ENCODE measurements at regions not wholly inside any gene's neighbourhood (a gene's known extent, or its start where the extent isn't known, plus 50 kb on each side); places are given as distances from the start of the nearest gene placed in this dataset.

DNA sequence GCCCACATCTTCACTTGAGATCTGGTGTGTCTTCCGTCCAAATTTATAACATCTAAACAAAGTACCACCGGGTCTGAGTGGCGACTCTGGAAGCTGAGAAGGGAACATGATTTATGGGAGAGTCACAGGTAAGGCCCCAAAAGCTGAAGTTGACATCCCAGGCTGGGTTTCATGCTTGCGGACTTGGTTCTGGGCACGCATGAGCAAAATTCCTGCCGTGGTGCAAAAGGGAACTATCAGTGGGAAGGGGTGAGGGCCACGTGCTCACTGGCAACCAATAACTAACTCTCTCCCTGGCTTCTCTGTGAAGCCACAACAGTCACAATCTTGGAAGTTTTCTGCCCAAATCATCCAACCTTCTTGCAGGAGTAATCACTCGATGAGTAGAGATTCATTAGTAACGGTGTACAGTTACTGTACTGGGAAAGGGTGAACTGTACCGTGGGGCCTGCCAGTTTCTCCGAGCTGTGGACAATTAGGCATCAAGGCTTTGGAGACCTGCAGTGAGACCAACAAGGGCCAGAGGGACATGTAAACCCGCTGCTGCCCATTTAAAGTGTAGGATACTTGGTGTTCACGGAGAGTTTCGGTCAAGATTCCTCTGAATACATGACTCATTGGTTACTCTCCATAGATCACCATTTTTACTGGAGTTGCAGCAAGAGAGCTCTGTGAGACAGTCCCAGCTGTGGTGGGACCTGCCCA is 69.4 kb upstream of the ASB18 start:
- Histone ChIP-seq H2AFZ (ENCODE audit: insufficient read depth, low read length, poor library complexity) (no peak overlapping the region), H2BK5ac (ENCODE audit: low read depth, low read length, poor library complexity) (no peak overlapping the region), H3K23ac (ENCODE audit: low read length) (no peak overlapping the region), H3K79me1 (ENCODE audit: low read length) (no peaks in the 10 kb centered on the region), H3K4me3 (ENCODE audit: low read depth, low read length) (no peak overlapping the region), H3K14ac (ENCODE audit: low read length) (no peak overlapping the region), H3K79me2 (ENCODE audit: control insufficient read depth, insufficient read depth, low read length, poor library complexity) (no peaks in the 10 kb centered on the region), H3K36me3 (ENCODE audit: control insufficient read depth in 1 of 2, insufficient read depth in 2 of 2, low read length in 2 of 2) (peaks cover 5 to 7% of the 10 kb centered on the region in 2 experiments), H3K4ac (ENCODE audit: low read depth, low read length) (no peak overlapping the region), H2AK5ac (ENCODE audit: low read length) (no peak overlapping the region), H3K27ac (ENCODE audit: low read depth, low read length) (no peak overlapping the region), H4K8ac (ENCODE audit: low read depth, low read length) (no peak overlapping the region), H3K18ac (ENCODE audit: low read length) (no peak overlapping the region), H2BK12ac (ENCODE audit: low read length) (no peak overlapping the region), H3K9me3 (ENCODE audit: insufficient read depth, low read depth, low read length) (peaks cover 3% of the 10 kb centered on the region), H3K4me2 (ENCODE audit: low read length) (no peak overlapping the region), H4K12ac (ENCODE audit: low read depth, low read length) (no peak overlapping the region), H4K91ac (ENCODE audit: low read depth, low read length) (no peak overlapping the region), H2BK120ac (ENCODE audit: insufficient read depth, low read length, poor library complexity) (no peak overlapping the region), H3K9ac (ENCODE audit: low read length) (peak overlapping the region; percentile 60), H3K27me3 (ENCODE audit: insufficient read depth, low read length) (no peaks in the 10 kb centered on the region), H3K4me1 (ENCODE audit: control insufficient read depth in 1 of 2, insufficient read depth in 2 of 2, low read length in 2 of 2) (no peaks in the 10 kb centered on the region)
- no CpG with 5 or more reads among the region's 14 CpGs for WGBS (ENCODE audit: extremely low coverage, insufficient coverage, insufficient read length)
- no peak for DNase-seq

DNA sequence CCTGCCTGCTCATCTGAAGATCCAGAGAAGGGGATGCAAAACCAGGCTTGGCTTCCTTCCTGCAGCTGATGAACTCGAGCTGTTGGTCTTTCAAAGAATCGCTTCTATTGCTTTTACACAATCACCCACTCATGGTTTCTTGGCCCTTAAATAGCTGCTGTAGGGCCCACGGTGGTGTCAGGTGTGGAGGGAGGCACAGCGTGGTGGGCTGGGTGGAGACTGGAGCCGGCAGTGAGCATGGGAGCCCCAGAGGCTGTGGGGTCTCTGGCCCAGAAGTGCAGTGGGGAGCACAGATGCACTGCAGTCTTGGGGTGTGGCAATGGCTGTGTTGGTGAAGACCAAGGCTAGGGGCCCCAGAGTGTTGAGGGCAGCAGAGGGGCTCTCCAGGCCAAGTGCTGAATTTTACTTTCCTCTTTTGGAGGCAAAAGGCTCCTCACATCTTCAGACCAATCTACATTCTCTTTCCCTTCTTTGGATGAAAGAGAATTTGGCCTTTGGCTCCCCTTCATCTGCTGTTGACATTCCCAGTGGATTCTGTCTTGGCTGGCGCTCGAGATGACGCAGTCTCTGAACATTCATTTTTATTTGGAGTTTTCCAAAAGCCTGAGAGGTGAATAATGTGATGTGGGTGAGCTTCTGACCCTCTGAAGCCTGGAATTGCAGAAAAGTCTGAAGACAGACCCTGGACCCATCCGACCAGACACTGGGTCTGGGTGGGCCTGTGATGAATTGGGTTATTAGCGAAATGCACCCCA is 70.1 kb upstream of the ASB18 start:
- Histone ChIP-seq H3K4me3 (ENCODE audit: low read depth, low read length) (no peak overlapping the region), H3K27ac (ENCODE audit: low read depth, low read length) (no peak overlapping the region), H3K14ac (ENCODE audit: low read length) (no peak overlapping the region), H3K18ac (ENCODE audit: low read length) (no peak overlapping the region), H2AFZ (ENCODE audit: insufficient read depth, low read length, poor library complexity) (peak overlapping the region; percentile 32), H3K27me3 (ENCODE audit: insufficient read depth, low read length) (no peaks in the 10 kb centered on the region), H3K4me2 (ENCODE audit: low read length) (no peak overlapping the region), H3K23ac (ENCODE audit: low read length) (no peak overlapping the region), H3K4ac (ENCODE audit: low read depth, low read length) (no peak overlapping the region), H2BK12ac (ENCODE audit: low read length) (no peak overlapping the region), H4K91ac (ENCODE audit: low read depth, low read length) (no peak overlapping the region), H2AK5ac (ENCODE audit: low read length) (no peak overlapping the region), H3K36me3 (ENCODE audit: control insufficient read depth in 1 of 2, insufficient read depth in 2 of 2, low read length in 2 of 2) (peaks cover 5 to 7% of the 10 kb centered on the region in 2 experiments), H4K12ac (ENCODE audit: low read depth, low read length) (peak overlapping the region; percentile 36), H3K4me1 (ENCODE audit: control insufficient read depth in 1 of 2, insufficient read depth in 2 of 2, low read length in 2 of 2) (no peaks in the 10 kb centered on the region), H3K79me1 (ENCODE audit: low read length) (no peaks in the 10 kb centered on the region), H2BK120ac (ENCODE audit: insufficient read depth, low read length, poor library complexity) (no peak overlapping the region), H3K79me2 (ENCODE audit: control insufficient read depth, insufficient read depth, low read length, poor library complexity) (no peaks in the 10 kb centered on the region), H3K9me3 (ENCODE audit: insufficient read depth, low read depth, low read length) (peaks cover 3% of the 10 kb centered on the region), H3K9ac (ENCODE audit: low read length) (no peak overlapping the region), H2BK5ac (ENCODE audit: low read depth, low read length, poor library complexity) (no peak overlapping the region), H4K8ac (ENCODE audit: low read depth, low read length) (no peak overlapping the region)
- no peak for DNase-seq
- no CpG with 5 or more reads among the region's 10 CpGs for WGBS (ENCODE audit: extremely low coverage, insufficient coverage, insufficient read length)

- Histone ChIP-seq H2BK12ac (ENCODE audit: low read length) (no peak overlapping the region), H3K9me3 (ENCODE audit: insufficient read depth, low read depth, low read length) (peaks cover 3% of the 10 kb centered on the region), H4K8ac (ENCODE audit: low read depth, low read length) (no peak overlapping the region), H3K4me3 (ENCODE audit: low read depth, low read length) (peak overlapping the region; percentile 40), H2BK5ac (ENCODE audit: low read depth, low read length, poor library complexity) (no peak overlapping the region), H4K91ac (ENCODE audit: low read depth, low read length) (no peak overlapping the region), H3K27me3 (ENCODE audit: insufficient read depth, low read length) (no peaks in the 10 kb centered on the region), H3K23ac (ENCODE audit: low read length) (no peak overlapping the region), H3K9ac (ENCODE audit: low read length) (no peak overlapping the region), H2AK5ac (ENCODE audit: low read length) (no peak overlapping the region), H3K4ac (ENCODE audit: low read depth, low read length) (no peak overlapping the region), H3K4me2 (ENCODE audit: low read length) (no peak overlapping the region), H3K27ac (ENCODE audit: low read depth, low read length) (no peak overlapping the region), H2AFZ (ENCODE audit: insufficient read depth, low read length, poor library complexity) (no peak overlapping the region), H3K18ac (ENCODE audit: low read length) (no peak overlapping the region), H3K79me2 (ENCODE audit: control insufficient read depth, insufficient read depth, low read length, poor library complexity) (no peaks in the 10 kb centered on the region), H2BK120ac (ENCODE audit: insufficient read depth, low read length, poor library complexity) (no peak overlapping the region), H3K36me3 (ENCODE audit: control insufficient read depth in 1 of 2, insufficient read depth in 2 of 2, low read length in 2 of 2) (peaks cover 5 to 7% of the 10 kb centered on the region in 2 experiments), H3K14ac (ENCODE audit: low read length) (no peak overlapping the region), H3K4me1 (ENCODE audit: control insufficient read depth in 1 of 2, insufficient read depth in 2 of 2, low read length in 2 of 2) (no peaks in the 10 kb centered on the region), H3K79me1 (ENCODE audit: low read length) (no peaks in the 10 kb centered on the region), H4K12ac (ENCODE audit: low read depth, low read length) (no peak overlapping the region)
- DNase-seq = no peak
- WGBS (ENCODE audit: extremely low coverage, insufficient coverage, insufficient read length) = no CpG with 5 or more reads among the region's 19 CpGs
Observed at GRCh38 chr2:236335696-236336574, 71.7 kb upstream of the ASB18 start.

- H3K9ac ChIP-seq (ENCODE audit: low read length) = no peak overlapping the region
- no peak overlapping the region for H3K4me2 ChIP-seq (ENCODE audit: low read length)
- H3K4me1 ChIP-seq (ENCODE audit: control insufficient read depth in 1 of 2, insufficient read depth in 2 of 2, low read length in 2 of 2) = no peaks in the 10 kb centered on the region
- no peak overlapping the region for H3K18ac ChIP-seq (ENCODE audit: low read length)
- H3K36me3 ChIP-seq (ENCODE audit: control insufficient read depth in 1 of 2, insufficient read depth in 2 of 2, low read length in 2 of 2) = peaks cover 5 to 6% of the 10 kb centered on the region in 2 experiments
- no peaks in the 10 kb centered on the region for H3K27me3 ChIP-seq (ENCODE audit: insufficient read depth, low read length)
- H3K9me3 ChIP-seq (ENCODE audit: insufficient read depth, low read depth, low read length) = peaks cover 3% of the 10 kb centered on the region
- no peak overlapping the region for H2BK12ac ChIP-seq (ENCODE audit: low read length)
- no peak overlapping the region for H4K91ac ChIP-seq (ENCODE audit: low read depth, low read length)
- no peak overlapping the region for H2AK5ac ChIP-seq (ENCODE audit: low read length)
- H4K8ac ChIP-seq (ENCODE audit: low read depth, low read length) = no peak overlapping the region
- no peak overlapping the region for H3K14ac ChIP-seq (ENCODE audit: low read length)
- H4K12ac ChIP-seq (ENCODE audit: low read depth, low read length) = no peak overlapping the region
- peak overlapping the region; percentile 40 for H3K4me3 ChIP-seq (ENCODE audit: low read depth, low read length)
- H3K4ac ChIP-seq (ENCODE audit: low read depth, low read length) = no peak overlapping the region
- H3K23ac ChIP-seq (ENCODE audit: low read length) = no peak overlapping the region
- H3K27ac ChIP-seq (ENCODE audit: low read depth, low read length) = no peak overlapping the region
- no peaks in the 10 kb centered on the region for H3K79me2 ChIP-seq (ENCODE audit: control insufficient read depth, insufficient read depth, low read length, poor library complexity)
- H2AFZ ChIP-seq (ENCODE audit: insufficient read depth, low read length, poor library complexity) = no peak overlapping the region
- H2BK120ac ChIP-seq (ENCODE audit: insufficient read depth, low read length, poor library complexity) = no peak overlapping the region
- H3K79me1 ChIP-seq (ENCODE audit: low read length) = no peaks in the 10 kb centered on the region
- DNase-seq = no peak
- no CpG with 5 or more reads among the region's 30 CpGs for WGBS (ENCODE audit: extremely low coverage, insufficient coverage, insufficient read length)
- H2BK5ac ChIP-seq (ENCODE audit: low read depth, low read length, poor library complexity) = no peak overlapping the region
Observed at GRCh38 chr2:236336575-236337464, 72.6 kb upstream of the ASB18 start.
